ENCODE measurements at regions not wholly inside any gene's neighbourhood (a gene's known extent, or its start where the extent isn't known, plus 50 kb on each side); places are given as distances from the start of the nearest gene placed in this dataset.

DNA sequence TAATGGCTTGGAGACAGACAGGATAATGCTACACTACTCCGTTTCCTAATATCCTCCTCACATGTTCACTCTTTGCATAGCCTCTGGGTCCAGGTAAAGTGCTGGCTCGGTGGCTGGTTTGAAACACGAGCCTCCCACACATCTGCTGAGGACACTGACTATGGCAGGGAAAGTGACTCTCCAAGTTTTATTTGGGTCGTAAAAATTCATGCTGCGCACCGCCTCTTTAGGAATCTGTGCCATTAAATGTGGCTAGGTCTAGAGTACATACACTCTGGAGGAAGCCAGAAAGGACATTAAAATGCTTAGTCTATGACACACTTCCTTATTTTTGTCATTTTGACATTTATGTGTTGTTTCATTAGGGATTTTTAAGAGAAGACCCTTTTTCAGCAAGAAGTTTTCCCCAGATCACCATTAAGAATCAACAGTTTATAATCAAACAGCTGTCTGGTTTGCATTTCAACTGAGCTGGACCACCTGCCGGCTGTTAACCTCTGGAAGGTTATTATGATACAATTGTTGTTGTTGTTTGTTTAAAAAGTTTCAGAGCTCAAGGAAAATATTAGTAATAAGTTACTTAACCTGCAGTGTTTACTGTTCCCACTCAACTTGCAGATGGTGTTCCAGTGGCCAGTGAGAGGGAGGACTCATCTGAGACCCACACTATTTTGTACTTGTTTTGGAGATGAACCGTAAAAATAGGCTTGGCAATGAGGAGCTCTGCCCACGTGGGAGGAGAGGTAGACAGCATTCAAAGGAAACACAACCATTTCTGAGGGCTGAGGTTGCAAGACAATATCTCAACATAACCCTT lies 443.3 kb upstream of the MEIS1 start:
- TF ChIP-seq POLR2A (IDR thresholded peaks at IDR 0.05), result no peak
- TF ChIP-seq, protein P1, sequence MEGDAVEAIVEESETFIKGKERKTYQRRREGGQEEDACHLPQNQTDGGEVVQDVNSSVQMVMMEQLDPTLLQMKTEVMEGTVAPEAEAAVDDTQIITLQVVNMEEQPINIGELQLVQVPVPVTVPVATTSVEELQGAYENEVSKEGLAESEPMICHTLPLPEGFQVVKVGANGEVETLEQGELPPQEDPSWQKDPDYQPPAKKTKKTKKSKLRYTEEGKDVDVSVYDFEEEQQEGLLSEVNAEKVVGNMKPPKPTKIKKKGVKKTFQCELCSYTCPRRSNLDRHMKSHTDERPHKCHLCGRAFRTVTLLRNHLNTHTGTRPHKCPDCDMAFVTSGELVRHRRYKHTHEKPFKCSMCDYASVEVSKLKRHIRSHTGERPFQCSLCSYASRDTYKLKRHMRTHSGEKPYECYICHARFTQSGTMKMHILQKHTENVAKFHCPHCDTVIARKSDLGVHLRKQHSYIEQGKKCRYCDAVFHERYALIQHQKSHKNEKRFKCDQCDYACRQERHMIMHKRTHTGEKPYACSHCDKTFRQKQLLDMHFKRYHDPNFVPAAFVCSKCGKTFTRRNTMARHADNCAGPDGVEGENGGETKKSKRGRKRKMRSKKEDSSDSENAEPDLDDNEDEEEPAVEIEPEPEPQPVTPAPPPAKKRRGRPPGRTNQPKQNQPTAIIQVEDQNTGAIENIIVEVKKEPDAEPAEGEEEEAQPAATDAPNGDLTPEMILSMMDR (IDR thresholded peaks at IDR 0.05 in 4 of 5, conservative IDR thresholded peaks at IDR 0.05 in 1 of 5), result no peak
